OCI-LY7 (cell line): ENCODE measurements at regions not wholly inside any gene's neighbourhood (a gene's known extent, or its start where the extent isn't known, plus 50 kb on each side); places are given as distances from the start of the nearest gene placed in this dataset.

Source experiments
- BruUV-seq: library from RNA; stranded (reverse); fragments of 400-500 nt; replicated peaks from 2 replicates; lab custom pipeline; 2021; lab: Mats Ljungman, UMichigan
- CTCF ChIA-PET: fragments of 300-600 bp; sonication (Branson Sonifier 250); formaldehyde crosslinking; loops from one replicate; lab custom pipeline; 2022; ENCODE audit warnings: antibody characterized with exemption; ENCODE audit not compliant: unreplicated experiment; lab: Charles Lee
- POLR2A ChIA-PET: fragments of 300-600 bp; sonication (Branson Sonifier 250); formaldehyde crosslinking; loops from one replicate; lab custom pipeline; 2022; ENCODE audit warnings: antibody characterized with exemption; lab: Charles Lee
- DNase-seq: peaks from one replicate; pipeline ENCODE4 v3.0.0-alpha.2; 2015; ENCODE audit warnings: low spot score
- H2AFZ ChIP-seq: fragments of 200-600 bp; sonication (generic), shearing (Covaris generic); 2 replicates; pipeline ENCODE4 v1.6.1; 2014; ENCODE audit warnings: mild to moderate bottlenecking, antibody characterized with exemption, low read length, moderate library complexity
- H3K27ac ChIP-seq: fragments of 200-600 bp; sonication (generic); 2 replicates; pipeline ENCODE4 v1.5.1; 2014; ENCODE audit warnings: mixed run types, low read depth, mild to moderate bottlenecking, moderate library complexity, low read length, inconsistent platforms; ENCODE audit not compliant: poor library complexity, severe bottlenecking
- H3K36me3 ChIP-seq: fragments of 200-600 bp; sonication (generic); 2 replicates; pipeline ENCODE4 v1.6.1; 2014; ENCODE audit warnings: mild to moderate bottlenecking, antibody characterized with exemption, low read length, moderate library complexity, mixed read lengths; ENCODE audit not compliant: insufficient read depth
- H3K4me1 ChIP-seq: fragments of 200-600 bp; sonication (generic); 2 replicates; pipeline ENCODE4 v1.5.1; 2014; ENCODE audit warnings: mild to moderate bottlenecking, low read length; ENCODE audit not compliant: insufficient read depth, poor library complexity, severe bottlenecking
- H3K4me2 ChIP-seq: fragments of 200-600 bp; sonication (generic); 2 replicates; pipeline ENCODE4 v1.6.1; 2014; ENCODE audit warnings: mild to moderate bottlenecking, low read length
- H3K4me3 ChIP-seq: fragments of 200-600 bp; sonication (generic); 2 replicates; pipeline ENCODE4 v1.5.1; 2014; ENCODE audit warnings: mild to moderate bottlenecking, low read depth, low read length; ENCODE audit not compliant: poor library complexity, severe bottlenecking
- H3K79me2 ChIP-seq: fragments of 200-600 bp; sonication (generic); 2 replicates; pipeline ENCODE4 v1.6.1; 2016; ENCODE audit warnings: low read depth, mild to moderate bottlenecking, low read length, moderate library complexity, mixed read lengths; ENCODE audit not compliant: insufficient read depth
- H3K9me2 ChIP-seq: fragments of 200-600 bp; sonication (generic); 2 replicates; pipeline ENCODE4 v1.6.1; 2016; ENCODE audit warnings: mild to moderate bottlenecking, low read length, mixed read lengths; ENCODE audit not compliant: insufficient read depth
- H3K9me3 ChIP-seq: fragments of 200-600 bp; sonication (generic); 2 replicates; pipeline ENCODE4 v1.6.1; 2014; ENCODE audit warnings: mild to moderate bottlenecking, mixed run types, low read length, mixed read lengths
- H4K20me1 ChIP-seq: fragments of 200-600 bp; sonication (generic); 2 replicates; pipeline ENCODE4 v1.6.1; 2014; ENCODE audit warnings: mild to moderate bottlenecking, antibody characterized with exemption, low read length, moderate library complexity, mixed read lengths; ENCODE audit not compliant: insufficient read depth
- EZH2phosphoT487 ChIP-seq: fragments of 200-600 bp; sonication (generic); IDR thresholded peaks from 2 replicates; pipeline ENCODE4 v1.6.1; 2018; ENCODE audit warnings: low read depth, borderline replicate concordance, mild to moderate bottlenecking, mixed run types, antibody characterized with exemption, low read length, moderate library complexity, mixed read lengths
- intact Hi-C: fragments of 100-400 bp; cut with micrococcal nuclease; formaldehyde crosslinking; loops from one replicate; pipeline ENCODE4 v1.10.0; 2022; ENCODE audit not compliant: unreplicated experiment
- TF ChIP-seq, protein P1 (sequence below): fragments of 200-600 bp; sonication (generic); conservative IDR thresholded peaks from 2 replicates; pipeline ENCODE4 v1.5.1; 2014; ENCODE audit warnings: mild to moderate bottlenecking, antibody characterized with exemption, low read length, moderate library complexity, mixed read lengths

DNA sequence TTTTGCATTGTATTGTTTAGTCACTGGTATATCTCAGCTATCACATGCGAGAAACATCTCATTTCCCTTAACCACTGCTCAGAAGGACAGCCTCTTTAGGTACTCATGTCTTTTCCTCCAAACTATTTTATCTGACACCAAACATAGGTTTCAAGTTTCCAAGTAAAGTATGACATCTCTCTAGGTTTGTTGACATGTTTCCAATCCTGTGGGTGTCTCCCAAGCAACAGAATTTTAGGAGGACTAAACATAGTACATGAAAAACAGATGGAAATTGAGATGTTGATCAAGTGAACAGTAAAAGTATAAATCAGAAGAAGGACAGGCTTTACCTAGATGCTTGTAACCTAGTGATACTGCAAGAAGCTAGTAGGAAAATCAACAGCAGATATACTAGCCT is 371.4 kb downstream of the DTHD1 start:
- TF ChIP-seq, protein P1, sequence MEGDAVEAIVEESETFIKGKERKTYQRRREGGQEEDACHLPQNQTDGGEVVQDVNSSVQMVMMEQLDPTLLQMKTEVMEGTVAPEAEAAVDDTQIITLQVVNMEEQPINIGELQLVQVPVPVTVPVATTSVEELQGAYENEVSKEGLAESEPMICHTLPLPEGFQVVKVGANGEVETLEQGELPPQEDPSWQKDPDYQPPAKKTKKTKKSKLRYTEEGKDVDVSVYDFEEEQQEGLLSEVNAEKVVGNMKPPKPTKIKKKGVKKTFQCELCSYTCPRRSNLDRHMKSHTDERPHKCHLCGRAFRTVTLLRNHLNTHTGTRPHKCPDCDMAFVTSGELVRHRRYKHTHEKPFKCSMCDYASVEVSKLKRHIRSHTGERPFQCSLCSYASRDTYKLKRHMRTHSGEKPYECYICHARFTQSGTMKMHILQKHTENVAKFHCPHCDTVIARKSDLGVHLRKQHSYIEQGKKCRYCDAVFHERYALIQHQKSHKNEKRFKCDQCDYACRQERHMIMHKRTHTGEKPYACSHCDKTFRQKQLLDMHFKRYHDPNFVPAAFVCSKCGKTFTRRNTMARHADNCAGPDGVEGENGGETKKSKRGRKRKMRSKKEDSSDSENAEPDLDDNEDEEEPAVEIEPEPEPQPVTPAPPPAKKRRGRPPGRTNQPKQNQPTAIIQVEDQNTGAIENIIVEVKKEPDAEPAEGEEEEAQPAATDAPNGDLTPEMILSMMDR, result no peak
- no peak for TF ChIP-seq EZH2phosphoT487
- Histone ChIP-seq H3K9me2 (no peaks in the 10 kb centered on the region), H3K27ac (no peak overlapping the region), H3K4me2 (no peak overlapping the region), H3K4me3 (no peak overlapping the region), H3K9me3 (no peaks in the 10 kb centered on the region), H3K79me2 (no peaks in the 10 kb centered on the region), H3K4me1 (no peaks in the 10 kb centered on the region), H4K20me1 (no peaks in the 10 kb centered on the region), H2AFZ (no peak overlapping the region), H3K36me3 (no peaks in the 10 kb centered on the region)
- intact Hi-C loops, result no loop called here
- CTCF ChIA-PET, result no interaction called here
- DNase-seq, result no peak
- POLR2A ChIA-PET, result interaction anchor here (0.6 to 1.2 kb wide), 3 partner anchors 9 to 1788 kb away, joined by 3 read pairs; no protein-coding TSS in a partner anchor
- BruUV-seq, result no TSS peak

DNA sequence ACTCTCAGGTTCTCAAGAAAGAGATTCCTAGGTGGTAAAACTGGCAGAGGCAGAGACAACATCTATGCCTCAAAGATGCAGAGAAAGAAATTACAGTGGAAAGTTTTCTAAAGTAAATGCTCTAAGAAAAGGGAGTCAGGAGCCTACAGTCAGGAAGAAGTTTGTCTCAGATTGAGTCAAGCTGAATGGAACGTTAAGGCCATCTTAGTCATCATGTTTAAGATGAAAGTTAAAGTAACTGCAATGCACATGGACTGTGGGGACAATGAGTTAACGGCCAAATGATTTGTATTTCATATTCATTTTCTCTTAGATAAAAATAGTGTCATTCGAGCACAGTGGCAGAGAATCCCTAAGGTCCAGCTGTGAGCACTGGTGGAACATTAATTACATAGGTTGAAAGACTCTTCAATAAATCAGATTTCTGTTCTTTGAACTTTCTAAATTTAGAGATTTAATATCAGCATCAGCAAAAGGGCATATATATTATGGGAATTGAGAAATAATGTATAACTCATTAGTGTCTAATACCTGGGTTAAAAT is 384.6 kb downstream of the DTHD1 start:
- H3K27ac ChIP-seq, result no peak overlapping the region
- CTCF ChIA-PET, result no interaction called here
- no TSS peak for BruUV-seq

DNA sequence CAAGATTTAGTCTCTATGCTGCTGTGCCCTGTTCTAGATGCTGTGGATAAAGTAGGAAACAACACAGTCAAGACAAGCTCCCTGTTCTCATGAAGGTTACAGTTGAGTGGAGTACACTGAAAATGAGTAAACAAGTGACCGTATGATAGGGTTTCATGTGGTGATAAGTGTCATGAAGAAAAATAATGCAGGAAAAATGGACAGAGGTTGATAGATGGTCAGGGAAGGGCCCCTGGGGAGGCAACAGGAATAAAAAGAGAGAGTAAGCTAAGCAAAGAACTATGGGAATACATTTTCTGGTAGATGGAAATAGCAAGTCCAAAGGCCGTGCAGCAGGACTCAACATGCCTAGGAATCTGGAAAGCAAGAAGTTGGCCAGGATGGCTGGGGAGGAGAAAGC is 394.0 kb downstream of the DTHD1 start:
- Histone ChIP-seq H3K36me3 (no peaks in the 10 kb centered on the region), H4K20me1 (no peaks in the 10 kb centered on the region), H3K27ac (no peak overlapping the region), H3K9me3 (no peaks in the 10 kb centered on the region), H3K4me2 (no peak overlapping the region), H3K4me3 (no peak overlapping the region), H2AFZ (no peak overlapping the region), H3K9me2 (no peaks in the 10 kb centered on the region), H3K79me2 (no peaks in the 10 kb centered on the region), H3K4me1 (no peaks in the 10 kb centered on the region)
- CTCF ChIA-PET, result no interaction called here
- POLR2A ChIA-PET, result interaction anchor here (0.5 kb wide), 1 partner anchor 56 kb away, joined by 3 read pairs; no protein-coding TSS in a partner anchor
- no peak for TF ChIP-seq EZH2phosphoT487
- TF ChIP-seq, protein P1, result no peak
- no peak for DNase-seq
- intact Hi-C loops, result no loop called here
- BruUV-seq, result no TSS peak

More for the DNA sequence above, 384.6 kb downstream of the DTHD1 start:
- no peak for DNase-seq
- no peaks in the 10 kb centered on the region for H3K9me3 ChIP-seq
- H3K4me2 ChIP-seq, result no peak overlapping the region
- no peak overlapping the region for H2AFZ ChIP-seq
- H3K4me3 ChIP-seq, result no peak overlapping the region
- intact Hi-C loops, result no loop called here
- TF ChIP-seq EZH2phosphoT487, result no peak
- TF ChIP-seq, protein P1, result no peak
- POLR2A ChIA-PET, result no interaction called here
- H4K20me1 ChIP-seq, result no peaks in the 10 kb centered on the region
- H3K9me2 ChIP-seq, result no peaks in the 10 kb centered on the region
- no peaks in the 10 kb centered on the region for H3K36me3 ChIP-seq
- H3K4me1 ChIP-seq, result no peaks in the 10 kb centered on the region
- no peaks in the 10 kb centered on the region for H3K79me2 ChIP-seq
